GM21786 (cell line): ENCODE measurements at regions not wholly inside any gene's neighbourhood (a gene's known extent, or its start where the extent isn't known, plus 50 kb on each side); places are given as distances from the start of the nearest gene placed in this dataset.
A peak's percentile ranks its signal among the peaks of the same experiment; 100 is the strongest.
"Not testable (repeated sequence)": the region's sequence is repeated elsewhere in the genome, so short reads cannot be mapped to it uniquely, and the experiment has no call there.

Experiments
- ATAC-seq: cut with Tn5 transposase; IDR thresholded peaks from one replicate; pipeline ENCODE4 v1.9.1; 2021; ENCODE audit not compliant: unreplicated experiment

- no peak for ATAC-seq
Measured at GRCh38 chr4:81375745-81376144, 96.0 kb downstream of the RASGEF1B start.

- no peak for ATAC-seq
Measured at GRCh38 chr4:81369886-81370285, 101.8 kb downstream of the RASGEF1B start.

GRCh38 chr4:81366779-81367178 is 104.9 kb downstream of the RASGEF1B start:
- ATAC-seq = no peak

- no peak for ATAC-seq
Measured at GRCh38 chr4:81360737-81361136, 111.0 kb downstream of the RASGEF1B start.

- ATAC-seq = no peak
Measured at GRCh38 chr4:81359207-81359606, 112.5 kb downstream of the RASGEF1B start.

GRCh38 chr4:81358154-81358553 is 113.6 kb downstream of the RASGEF1B start:
- no peak for ATAC-seq

GRCh38 chr4:81356621-81357020 is 115.1 kb downstream of the RASGEF1B start:
- ATAC-seq = no peak

GRCh38 chr4:81355136-81355535 is 116.6 kb downstream of the RASGEF1B start:
- ATAC-seq = no peak

- ATAC-seq = no peak
Measured at GRCh38 chr4:81353861-81354260, 117.8 kb downstream of the RASGEF1B start.

- no peak for ATAC-seq
Measured at GRCh38 chr4:81352446-81352835, 119.3 kb downstream of the RASGEF1B start.

- ATAC-seq = peak; percentile 92
Measured at GRCh38 chr4:81351654-81352445, 119.9 kb downstream of the RASGEF1B start.

- no peak for ATAC-seq
Measured at GRCh38 chr4:81350040-81350439, 121.7 kb downstream of the RASGEF1B start.

GRCh38 chr4:81348778-81349094 is 123.0 kb downstream of the RASGEF1B start:
- no peak for ATAC-seq

GRCh38 chr4:81348086-81348777 is 123.5 kb downstream of the RASGEF1B start:
- no peak for ATAC-seq

- ATAC-seq = no peak
Measured at GRCh38 chr4:81346719-81347118, 125.0 kb downstream of the RASGEF1B start.

- ATAC-seq = no peak
Measured at GRCh38 chr4:81343536-81343935, 128.2 kb downstream of the RASGEF1B start.

- no peak for ATAC-seq
Measured at GRCh38 chr4:81343046-81343445, 128.0 kb upstream of the PRKG2 start.

GRCh38 chr4:81337211-81337610 is 122.2 kb upstream of the PRKG2 start:
- ATAC-seq = no peak

- no peak for ATAC-seq
Measured at GRCh38 chr4:81335122-81335912, 120.3 kb upstream of the PRKG2 start.

- ATAC-seq = no peak
Measured at GRCh38 chr4:81330018-81330417, 115.0 kb upstream of the PRKG2 start.

GRCh38 chr4:81326581-81326980 is 111.6 kb upstream of the PRKG2 start:
- no peak for ATAC-seq

- not testable (repeated sequence) for ATAC-seq
Measured at GRCh38 chr4:81324594-81324993, 109.6 kb upstream of the PRKG2 start.
